ENCODE measurements at regions not wholly inside any gene's neighbourhood (a gene's known extent, or its start where the extent isn't known, plus 50 kb on each side); places are given as distances from the start of the nearest gene placed in this dataset.

GRCh38 chr10:28366994-28367393 lies 64.1 kb upstream of the MPP7 start:
- no peak overlapping the region for H3K27ac Mint-ChIP-seq
- TF ChIP-seq CTCF (conservative IDR thresholded peaks at IDR 0.05), result no peak
- H3K9me3 Mint-ChIP-seq, result no peaks in the 10 kb centered on the region
- Histone ChIP-seq H3K4me3 (ENCODE audit: low read length) (no peak overlapping the region), H3K9ac (ENCODE audit: extremely low read depth, low read length, poor library complexity, severe bottlenecking) (no peak overlapping the region), H3K9me3 (ENCODE audit: control insufficient read depth, low read length) (no peaks in the 10 kb centered on the region), H3K4me1 (ENCODE audit: control insufficient read depth, insufficient read depth, low read length) (no peaks in the 10 kb centered on the region), H3K27ac (ENCODE audit: low read depth, low read length) (no peak overlapping the region), H3K36me3 (ENCODE audit: control insufficient read depth, insufficient read depth, low read length) (no peaks in the 10 kb centered on the region), H3K27me3 (ENCODE audit: control insufficient read depth, insufficient read depth, low read length, poor library complexity, severe bottlenecking) (no peaks in the 10 kb centered on the region)
- H3K4me1 Mint-ChIP-seq, result peaks cover 11% of the 10 kb centered on the region
- WGBS, 2 experiments (ENCODE audit: insufficient coverage in 1 of 2, insufficient read length in 1 of 2), result 70% methylated on average over 7 of the region's 7 CpGs
- no peaks in the 10 kb centered on the region for H3K36me3 Mint-ChIP-seq (ENCODE audit: low read depth)
- DNase-seq, result peak; percentile 57
- no peaks in the 10 kb centered on the region for H3K27me3 Mint-ChIP-seq (ENCODE audit: insufficient read depth)
- H3K4me3 Mint-ChIP-seq, result no peak overlapping the region

GRCh38 chr10:28367413-28367812 lies 64.5 kb upstream of the MPP7 start:
- no peaks in the 10 kb centered on the region for H3K4me1 ChIP-seq (ENCODE audit: control insufficient read depth, insufficient read depth, low read length)
- 84 to 86% methylated on average over 8 to 9 of the region's 9 CpGs for WGBS, 2 experiments (ENCODE audit: insufficient coverage in 1 of 2, insufficient read length in 1 of 2)
- no peaks in the 10 kb centered on the region for H3K9me3 Mint-ChIP-seq
- H3K9me3 ChIP-seq (ENCODE audit: control insufficient read depth, low read length), result no peaks in the 10 kb centered on the region
- H3K4me3 Mint-ChIP-seq, result no peak overlapping the region
- no peak overlapping the region for H3K9ac ChIP-seq (ENCODE audit: extremely low read depth, low read length, poor library complexity, severe bottlenecking)
- H3K36me3 Mint-ChIP-seq (ENCODE audit: low read depth), result no peaks in the 10 kb centered on the region
- H3K4me1 Mint-ChIP-seq, result peaks cover 11% of the 10 kb centered on the region
- no peak overlapping the region for H3K27ac ChIP-seq (ENCODE audit: low read depth, low read length)
- no peaks in the 10 kb centered on the region for H3K27me3 Mint-ChIP-seq (ENCODE audit: insufficient read depth)
- H3K36me3 ChIP-seq (ENCODE audit: control insufficient read depth, insufficient read depth, low read length), result no peaks in the 10 kb centered on the region
- TF ChIP-seq CTCF (conservative IDR thresholded peaks at IDR 0.05), result no peak
- no peak for DNase-seq
- H3K27me3 ChIP-seq (ENCODE audit: control insufficient read depth, insufficient read depth, low read length, poor library complexity, severe bottlenecking), result no peaks in the 10 kb centered on the region
- no peak overlapping the region for H3K4me3 ChIP-seq (ENCODE audit: low read length)
- H3K27ac Mint-ChIP-seq, result no peak overlapping the region

GRCh38 chr10:28367929-28368484 lies 65.1 kb upstream of the MPP7 start:
- Mint-ChIP-seq H3K27ac (no peak overlapping the region), H3K27me3 (ENCODE audit: insufficient read depth) (no peaks in the 10 kb centered on the region), H3K4me3 (no peak overlapping the region), H3K36me3 (ENCODE audit: low read depth) (no peaks in the 10 kb centered on the region), H3K9me3 (no peaks in the 10 kb centered on the region), H3K4me1 (peaks cover 11% of the 10 kb centered on the region)
- Histone ChIP-seq H3K4me1 (ENCODE audit: control insufficient read depth, insufficient read depth, low read length) (no peaks in the 10 kb centered on the region), H3K4me3 (ENCODE audit: low read length) (no peak overlapping the region), H3K27me3 (ENCODE audit: control insufficient read depth, insufficient read depth, low read length, poor library complexity, severe bottlenecking) (no peaks in the 10 kb centered on the region), H3K36me3 (ENCODE audit: control insufficient read depth, insufficient read depth, low read length) (no peaks in the 10 kb centered on the region), H3K9ac (ENCODE audit: extremely low read depth, low read length, poor library complexity, severe bottlenecking) (no peak overlapping the region), H3K9me3 (ENCODE audit: control insufficient read depth, low read length) (no peaks in the 10 kb centered on the region), H3K27ac (ENCODE audit: low read depth, low read length) (no peak overlapping the region)
- WGBS, 2 experiments (ENCODE audit: insufficient coverage in 1 of 2, insufficient read length in 1 of 2), result 88 to 91% methylated on average over 6 to 9 of the region's 9 CpGs
- no peak for TF ChIP-seq CTCF (conservative IDR thresholded peaks at IDR 0.05)
- DNase-seq, result no peak

Data from endodermal cell (in vitro differentiated cells).